ENCODE measurements at regions not wholly inside any gene's neighbourhood (a gene's known extent, or its start where the extent isn't known, plus 50 kb on each side); places are given as distances from the start of the nearest gene placed in this dataset.

- Mint-ChIP-seq H3K36me3 (ENCODE audit: low read depth) (no peaks in the 10 kb centered on the region), H3K27ac (ENCODE audit: unreplicated experiment) (no peak overlapping the region), H3K4me1 (peaks cover 12% of the 10 kb centered on the region), H3K27me3 (ENCODE audit: low read depth) (no peaks in the 10 kb centered on the region), H3K4me3 (no peak overlapping the region), H3K9me3 (peaks cover 5% of the 10 kb centered on the region)
- no peak for TF ChIP-seq CTCF (conservative IDR thresholded peaks at IDR 0.05)
- no peak for DNase-seq (ENCODE audit: low read depth, low spot score)
Measured at GRCh38 chr4:67375291-67375690, 170.0 kb downstream of the CENPC start.

DNA sequence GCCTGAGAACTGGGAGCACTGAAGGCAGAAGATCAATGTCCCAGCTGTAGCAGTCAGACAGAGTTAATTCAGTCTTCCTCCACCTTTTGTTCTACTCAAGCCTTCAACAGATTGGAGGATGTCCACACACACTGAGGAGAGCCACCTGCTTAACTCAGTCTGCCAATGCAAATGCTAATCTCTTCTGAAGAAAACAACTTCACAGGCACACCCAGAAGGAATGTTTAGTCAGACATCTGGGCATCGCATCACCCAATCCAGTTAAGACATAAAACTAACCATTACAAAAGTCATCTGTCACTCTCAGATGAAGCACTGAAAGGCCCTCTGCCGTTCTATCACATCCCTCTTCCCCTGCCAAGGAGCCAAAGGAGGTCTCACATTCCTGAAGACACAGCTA lies 173.7 kb downstream of the CENPC start:
- TF ChIP-seq CTCF (conservative IDR thresholded peaks at IDR 0.05), result no peak
- H3K27ac Mint-ChIP-seq (ENCODE audit: unreplicated experiment), result peak overlapping the region; percentile 76
- peaks cover 2% of the 10 kb centered on the region for H3K9me3 Mint-ChIP-seq

DNA sequence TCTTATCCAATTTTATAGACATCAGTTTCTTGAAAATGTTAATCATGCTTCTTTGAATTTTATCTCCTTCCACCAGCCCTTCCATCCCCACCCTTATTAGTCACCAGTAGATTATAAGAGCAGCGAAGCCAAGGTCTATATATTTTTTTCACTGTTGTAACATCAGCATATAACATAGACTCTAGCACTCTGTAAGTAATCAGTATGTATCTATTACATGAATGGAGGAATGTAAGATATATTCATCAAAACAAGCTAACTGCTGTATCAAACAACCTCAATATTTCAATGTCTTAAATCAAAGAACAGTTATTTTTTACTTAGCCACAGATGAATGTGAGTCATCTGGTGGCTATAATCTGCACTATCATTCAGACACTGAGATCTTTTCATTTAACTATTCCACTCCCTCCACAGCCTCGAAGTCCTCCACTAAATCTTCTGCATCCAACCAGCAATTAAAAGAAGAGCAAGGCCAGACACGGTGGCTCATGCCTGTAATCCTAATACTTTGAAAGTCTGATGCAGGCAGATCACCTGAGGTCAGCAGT lies 178.9 kb downstream of the CENPC start:
- Mint-ChIP-seq H3K4me1 (no peaks in the 10 kb centered on the region), H3K27ac (ENCODE audit: unreplicated experiment) (no peak overlapping the region), H3K4me3 (no peak overlapping the region), H3K27me3 (ENCODE audit: low read depth) (no peaks in the 10 kb centered on the region), H3K9me3 (peaks cover 2% of the 10 kb centered on the region), H3K36me3 (ENCODE audit: low read depth) (no peaks in the 10 kb centered on the region)
- no peak for TF ChIP-seq CTCF (conservative IDR thresholded peaks at IDR 0.05)
- DNase-seq (ENCODE audit: low read depth, low spot score), result no peak

More for the DNA sequence above, 173.7 kb downstream of the CENPC start:
- H3K4me3 Mint-ChIP-seq, result no peak overlapping the region
- no peaks in the 10 kb centered on the region for H3K36me3 Mint-ChIP-seq (ENCODE audit: low read depth)
- H3K27me3 Mint-ChIP-seq (ENCODE audit: low read depth), result no peaks in the 10 kb centered on the region
- DNase-seq (ENCODE audit: low read depth, low spot score), result no peak
- H3K4me1 Mint-ChIP-seq, result peaks cover 12% of the 10 kb centered on the region

- TF ChIP-seq CTCF (conservative IDR thresholded peaks at IDR 0.05), result no peak
- H3K27ac Mint-ChIP-seq (ENCODE audit: unreplicated experiment), result no peak overlapping the region
- H3K9me3 Mint-ChIP-seq, result peaks cover 4% of the 10 kb centered on the region
Measured at GRCh38 chr4:67365661-67366245, 179.6 kb downstream of the CENPC start.

GRCh38 chr4:67355806-67356205 lies 189.5 kb downstream of the CENPC start:
- no peak for TF ChIP-seq CTCF (conservative IDR thresholded peaks at IDR 0.05)
- Mint-ChIP-seq H3K27me3 (ENCODE audit: low read depth) (no peaks in the 10 kb centered on the region), H3K9me3 (peaks cover under 1% of the 10 kb centered on the region), H3K27ac (ENCODE audit: unreplicated experiment) (no peak overlapping the region), H3K4me3 (no peak overlapping the region), H3K4me1 (no peaks in the 10 kb centered on the region), H3K36me3 (ENCODE audit: low read depth) (no peaks in the 10 kb centered on the region)
- no peak for DNase-seq (ENCODE audit: low read depth, low spot score)

More at GRCh38 chr4:67365661-67366245, 179.6 kb downstream of the CENPC start:
- no peaks in the 10 kb centered on the region for H3K27me3 Mint-ChIP-seq (ENCODE audit: low read depth)
- H3K4me3 Mint-ChIP-seq, result no peak overlapping the region
- no peak for DNase-seq (ENCODE audit: low read depth, low spot score)
- H3K36me3 Mint-ChIP-seq (ENCODE audit: low read depth), result no peaks in the 10 kb centered on the region
- H3K4me1 Mint-ChIP-seq, result no peaks in the 10 kb centered on the region
